ENCODE measurements at regions not wholly inside any gene's neighbourhood (a gene's known extent, or its start where the extent isn't known, plus 50 kb on each side); places are given as distances from the start of the nearest gene placed in this dataset.
"Not testable (repeated sequence)": the region's sequence is repeated elsewhere in the genome, so short reads cannot be mapped to it uniquely, and the experiment has no call there.

DNA sequence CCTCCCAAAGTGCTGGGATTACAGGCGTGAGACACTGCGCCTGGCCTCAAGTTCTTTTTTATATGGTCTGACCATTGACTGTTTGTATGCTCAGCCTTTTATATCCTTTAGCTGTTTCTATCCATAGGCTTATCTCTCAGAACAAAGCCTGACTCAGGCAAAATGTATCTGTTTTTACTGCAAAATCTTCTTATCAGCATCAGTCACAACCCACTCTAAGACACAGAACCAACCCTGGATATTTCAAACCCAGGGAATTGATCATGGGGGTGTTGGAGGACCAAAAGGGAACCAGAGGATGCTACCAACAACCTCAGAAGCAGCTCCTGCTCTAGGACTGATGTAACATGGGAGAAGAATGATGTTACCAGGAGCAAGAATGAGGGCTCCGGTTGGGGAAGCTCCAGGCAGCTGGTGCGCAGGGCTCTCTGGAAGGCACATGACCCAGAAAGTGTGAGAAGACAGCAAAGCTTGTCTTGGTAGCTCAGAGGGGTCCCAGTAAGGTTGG, 75.3 kb upstream of the NCK2 start:
- intact Hi-C loops (cut with DNase I), result no loop called here
- Histone ChIP-seq H3K9me3 (peaks cover 0 to 24% (median 13%) of the 10 kb centered on the region in 4 donors), H3K27me3 (no peaks in the 10 kb centered on the region), H3K36me3 (no peaks in the 10 kb centered on the region), H3K27ac (replicated peaks in 1 of 4) (no peak overlapping the region), H3K4me3 (no peak overlapping the region), H3K4me1 (peaks cover 0 to 15% (median 5%) of the 10 kb centered on the region in 4 donors)
- DNase-seq (ENCODE audit: extremely low spot score), result peak; percentile 39
- no peak for TF ChIP-seq POLR2AphosphoS5 (IDR thresholded peaks at IDR 0.05)
- TF ChIP-seq, protein P1, sequence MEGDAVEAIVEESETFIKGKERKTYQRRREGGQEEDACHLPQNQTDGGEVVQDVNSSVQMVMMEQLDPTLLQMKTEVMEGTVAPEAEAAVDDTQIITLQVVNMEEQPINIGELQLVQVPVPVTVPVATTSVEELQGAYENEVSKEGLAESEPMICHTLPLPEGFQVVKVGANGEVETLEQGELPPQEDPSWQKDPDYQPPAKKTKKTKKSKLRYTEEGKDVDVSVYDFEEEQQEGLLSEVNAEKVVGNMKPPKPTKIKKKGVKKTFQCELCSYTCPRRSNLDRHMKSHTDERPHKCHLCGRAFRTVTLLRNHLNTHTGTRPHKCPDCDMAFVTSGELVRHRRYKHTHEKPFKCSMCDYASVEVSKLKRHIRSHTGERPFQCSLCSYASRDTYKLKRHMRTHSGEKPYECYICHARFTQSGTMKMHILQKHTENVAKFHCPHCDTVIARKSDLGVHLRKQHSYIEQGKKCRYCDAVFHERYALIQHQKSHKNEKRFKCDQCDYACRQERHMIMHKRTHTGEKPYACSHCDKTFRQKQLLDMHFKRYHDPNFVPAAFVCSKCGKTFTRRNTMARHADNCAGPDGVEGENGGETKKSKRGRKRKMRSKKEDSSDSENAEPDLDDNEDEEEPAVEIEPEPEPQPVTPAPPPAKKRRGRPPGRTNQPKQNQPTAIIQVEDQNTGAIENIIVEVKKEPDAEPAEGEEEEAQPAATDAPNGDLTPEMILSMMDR (IDR thresholded peaks at IDR 0.05), result no peak
- TF ChIP-seq EP300 (IDR thresholded peaks at IDR 0.05), result no peak
- TF ChIP-seq POLR2A (IDR thresholded peaks at IDR 0.05; ENCODE audit: low read depth), result no peak
- WGBS, result 89% methylated on average over 4 of the region's 4 CpGs

DNA sequence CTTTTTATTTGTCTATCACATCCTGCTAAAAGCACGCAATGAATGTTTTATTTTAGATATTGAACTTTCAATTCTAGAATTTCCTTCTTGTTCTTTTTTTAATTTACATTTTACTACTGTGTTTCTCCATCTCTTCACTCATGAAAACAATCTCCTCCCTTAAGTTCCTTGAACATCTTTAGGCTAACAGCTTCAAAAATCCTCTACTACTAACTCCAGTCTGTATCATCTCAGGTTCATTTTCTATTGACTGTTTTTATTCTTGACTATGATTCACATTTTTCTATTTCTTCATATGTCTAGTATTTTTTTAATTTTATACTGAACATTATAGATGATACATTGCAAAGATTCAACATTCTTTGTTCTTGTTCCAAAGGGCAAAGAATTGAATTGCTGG, 79.2 kb upstream of the NCK2 start:
- TF ChIP-seq POLR2AphosphoS5 (IDR thresholded peaks at IDR 0.05) (no peak), EP300 (IDR thresholded peaks at IDR 0.05) (no peak), POLR2A (IDR thresholded peaks at IDR 0.05; ENCODE audit: low read depth) (no peak)
- TF ChIP-seq, protein P1 (IDR thresholded peaks at IDR 0.05), result no peak
- Histone ChIP-seq H3K4me1 (peaks cover 0 to 3% (median 2%) of the 10 kb centered on the region in 4 donors), H3K36me3 (no peaks in the 10 kb centered on the region), H3K27me3 (no peaks in the 10 kb centered on the region), H3K27ac (replicated peaks in 1 of 4) (no peak overlapping the region), H3K4me3 (no peak overlapping the region), H3K9me3 (peaks cover 0 to 25% (median 13%) of the 10 kb centered on the region in 4 donors)
- 93% methylated on average over 1 of the region's 1 CpG for WGBS
- intact Hi-C loops (cut with DNase I), result no loop called here
- no peak for DNase-seq (ENCODE audit: extremely low spot score)

DNA sequence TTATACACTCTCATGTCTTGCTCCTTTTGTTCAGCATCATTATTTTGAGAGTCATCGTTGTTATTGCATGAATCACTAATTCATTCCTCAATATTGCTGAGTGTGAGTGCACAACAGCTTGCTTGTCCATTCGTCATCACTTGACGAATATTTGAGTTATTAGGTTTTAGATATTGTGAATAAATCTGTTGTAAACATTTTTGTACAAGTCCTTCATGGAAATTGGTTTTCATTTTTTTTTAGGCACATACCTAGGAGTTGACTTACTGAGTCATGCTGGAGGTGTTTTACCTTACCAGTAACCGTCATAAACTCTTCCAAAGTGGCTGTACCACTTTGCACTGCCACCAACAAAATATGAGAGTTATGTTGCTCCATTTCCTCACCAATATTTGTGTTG, 84.2 kb upstream of the NCK2 start:
- Histone ChIP-seq H3K36me3 (no peaks in the 10 kb centered on the region), H3K27me3 (no peaks in the 10 kb centered on the region), H3K27ac (replicated peaks in 1 of 4) (no peak overlapping the region), H3K4me1 (no peaks in the 10 kb centered on the region), H3K9me3 (peaks cover 0 to 12% (median 5%) of the 10 kb centered on the region in 4 donors), H3K4me3 (no peak overlapping the region)
- TF ChIP-seq, protein P1 (IDR thresholded peaks at IDR 0.05), result no peak
- TF ChIP-seq EP300 (IDR thresholded peaks at IDR 0.05), result no peak
- no peak for TF ChIP-seq POLR2AphosphoS5 (IDR thresholded peaks at IDR 0.05)
- TF ChIP-seq POLR2A (IDR thresholded peaks at IDR 0.05; ENCODE audit: low read depth), result no peak
- intact Hi-C loops (cut with DNase I), result no loop called here
- 82% methylated on average over 4 of the region's 4 CpGs for WGBS
- DNase-seq (ENCODE audit: extremely low spot score), result peak; percentile 19

DNA sequence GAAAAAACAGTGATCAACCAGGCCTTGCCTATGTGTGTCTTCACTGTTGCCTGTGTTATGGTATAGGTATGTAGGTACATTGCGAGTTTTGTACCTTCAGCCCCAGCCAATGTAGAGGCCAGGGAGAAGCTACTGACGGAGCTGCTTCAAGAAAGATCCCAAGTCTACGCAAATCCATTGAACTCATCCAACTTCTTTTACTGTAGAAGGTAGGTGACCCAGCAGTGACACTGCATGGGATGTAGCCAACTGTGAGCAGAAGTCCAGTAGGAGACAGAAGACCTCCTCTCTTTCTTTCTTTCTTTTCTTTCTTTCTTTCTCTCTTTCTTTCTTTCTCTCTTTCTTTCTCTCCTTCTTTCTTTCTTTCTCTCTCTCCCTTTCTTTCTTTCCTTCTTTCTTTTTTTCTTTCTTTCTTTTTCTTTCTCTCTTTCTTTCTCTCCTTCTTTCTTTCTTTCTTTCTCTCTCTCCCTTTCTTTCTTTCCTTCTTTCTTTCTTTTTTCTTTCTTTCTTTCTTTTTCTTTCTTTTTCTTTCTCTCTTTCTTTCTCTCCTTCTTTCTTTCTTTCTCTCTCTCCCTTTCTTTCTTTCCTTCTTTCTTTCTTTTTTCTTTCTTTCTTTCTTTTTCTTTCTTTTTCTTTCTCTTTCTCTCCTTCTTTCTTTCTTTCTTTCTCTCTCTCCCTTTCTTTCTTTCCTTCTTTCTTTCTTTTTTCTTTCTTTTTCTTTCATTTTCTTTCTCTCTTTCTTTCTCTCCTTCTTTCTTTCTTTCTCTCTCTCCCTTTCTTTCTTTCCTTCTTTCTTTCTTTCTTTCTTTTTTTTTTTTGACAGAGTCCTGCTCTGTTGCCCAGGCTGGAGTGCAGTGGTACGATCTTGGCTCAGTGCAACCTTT, 88.7 kb upstream of the NCK2 start:
- H3K4me1 ChIP-seq; H3K36me3 ChIP-seq; intact Hi-C loops (cut with DNase I); H3K9me3 ChIP-seq; H3K4me3 ChIP-seq; H3K27ac ChIP-seq (replicated peaks in 1 of 4); H3K27me3 ChIP-seq: not testable (repeated sequence)
- DNase-seq (ENCODE audit: extremely low spot score), result peak; percentile 53
- WGBS, result 98% methylated on average over 4 of the region's 4 CpGs

DNA sequence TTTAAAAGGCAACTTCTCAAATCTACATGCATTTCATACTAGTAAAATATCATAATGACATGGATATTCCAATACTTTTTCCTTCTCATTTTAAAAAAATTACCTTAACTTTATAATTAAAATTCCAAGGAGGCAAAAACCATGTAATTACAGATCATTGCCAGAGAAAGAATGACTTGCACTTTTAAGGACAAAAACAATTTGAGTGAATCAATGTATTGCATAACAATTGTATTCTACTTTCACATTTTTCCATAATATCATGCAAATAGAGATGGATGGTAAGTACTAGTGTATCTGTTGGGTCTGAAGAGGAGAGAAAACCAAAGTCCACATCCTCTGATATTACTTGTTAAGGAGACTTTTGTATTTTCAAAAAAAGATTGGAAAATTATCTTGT, 89.5 kb upstream of the NCK2 start:
- DNase-seq (ENCODE audit: extremely low spot score), result no peak
- no peak overlapping the region for H3K4me3 ChIP-seq
- no peak for TF ChIP-seq POLR2AphosphoS5 (IDR thresholded peaks at IDR 0.05)
- no peak for TF ChIP-seq POLR2A (IDR thresholded peaks at IDR 0.05; ENCODE audit: low read depth)
- TF ChIP-seq EP300 (IDR thresholded peaks at IDR 0.05), result no peak
- TF ChIP-seq, protein P1 (IDR thresholded peaks at IDR 0.05), result no peak
- no peaks in the 10 kb centered on the region for H3K9me3 ChIP-seq
- intact Hi-C loops (cut with DNase I), result no loop called here
- peaks cover 0 to 4% (median 0%) of the 10 kb centered on the region in 4 donors for H3K4me1 ChIP-seq
- no peaks in the 10 kb centered on the region for H3K36me3 ChIP-seq
- no peak overlapping the region for H3K27ac ChIP-seq (replicated peaks in 1 of 4)
- no peaks in the 10 kb centered on the region for H3K27me3 ChIP-seq

All from esophagus muscularis mucosa (tissue), 4 donors.